Lower lobe of right lung (tissue), 2 donors: ENCODE measurements at regions not wholly inside any gene's neighbourhood (a gene's known extent, or its start where the extent isn't known, plus 50 kb on each side); places are given as distances from the start of the nearest gene placed in this dataset.
"Not testable (repeated sequence)": the region's sequence is repeated elsewhere in the genome, so short reads cannot be mapped to it uniquely, and the experiment has no call there.

Experiments used
- ATAC-seq, 2 donors: fragments of 200-7000 bp; cut with Tn5 transposase; one replicate each; pipeline ENCODE4 v1.9.1; 2020 to 2022; ENCODE audit warnings: mild to moderate bottlenecking in 2 of 2, moderate library complexity in 2 of 2
- DNase-seq: peaks from one replicate; pipeline ENCODE4 v3.0.0-alpha.2; 2020
- H3K27ac ChIP-seq: fragments of 200-600 bp; one replicate; pipeline ENCODE4 v1.8.0; 2022
- H3K27me3 ChIP-seq: fragments of 200-600 bp; one replicate; pipeline ENCODE4 v1.8.0; 2022; ENCODE audit warnings: low read depth
- H3K36me3 ChIP-seq: fragments of 200-600 bp; one replicate; pipeline ENCODE4 v1.8.0; 2022; ENCODE audit warnings: mild to moderate bottlenecking
- H3K4me1 ChIP-seq: fragments of 200-600 bp; one replicate; pipeline ENCODE4 v1.8.0; 2022
- H3K4me3 ChIP-seq: fragments of 200-600 bp; one replicate; pipeline ENCODE4 v1.8.0; 2022; ENCODE audit warnings: mild to moderate bottlenecking
- H3K9me3 ChIP-seq: fragments of 200-600 bp; one replicate; pipeline ENCODE4 v1.8.0; 2022
- CTCF ChIP-seq: fragments of 200-600 bp; IDR thresholded peaks from one replicate; pipeline ENCODE4 v1.8.0; 2022; ENCODE audit warnings: antibody characterized with exemption, mild to moderate bottlenecking
- intact Hi-C: fragments of 100-400 bp; cut with DNase I; formaldehyde crosslinking; loops from one replicate; pipeline ENCODE4 v1.11.0; 2022
- donor health status: DM: no; HTN: yes; CAD: no; lungs with severe emphysema.

- no peaks in the 10 kb centered on the region for H3K27me3 ChIP-seq
- H3K4me1 ChIP-seq: no peaks in the 10 kb centered on the region
- intact Hi-C loops: no loop called here
- H3K27ac ChIP-seq: no peak overlapping the region
- DNase-seq: no peak
- TF ChIP-seq CTCF: no peak
- H3K4me3 ChIP-seq: no peak overlapping the region
- peaks cover 6% of the 10 kb centered on the region for H3K9me3 ChIP-seq
- no peak for ATAC-seq
- no peaks in the 10 kb centered on the region for H3K36me3 ChIP-seq
Observed at GRCh38 chr1:103283371-103283770, 175.0 kb upstream of the COL11A1 start.

- ATAC-seq (no peak), DNase-seq (no peak)
- Histone ChIP-seq H3K9me3 (peaks cover 2% of the 10 kb centered on the region), H3K4me1 (no peaks in the 10 kb centered on the region), H3K27ac (no peak overlapping the region), H3K27me3 (no peaks in the 10 kb centered on the region), H3K4me3 (no peak overlapping the region), H3K36me3 (no peaks in the 10 kb centered on the region)
- intact Hi-C loops: no loop called here
- no peak for TF ChIP-seq CTCF
Observed at GRCh38 chr1:103275725-103276124, 167.4 kb upstream of the COL11A1 start.

- ATAC-seq: no peak
- intact Hi-C loops: no loop called here
- no peak overlapping the region for H3K4me3 ChIP-seq
- TF ChIP-seq CTCF: no peak
- no peaks in the 10 kb centered on the region for H3K36me3 ChIP-seq
- H3K9me3 ChIP-seq: no peaks in the 10 kb centered on the region
- no peaks in the 10 kb centered on the region for H3K27me3 ChIP-seq
- no peaks in the 10 kb centered on the region for H3K4me1 ChIP-seq
- DNase-seq: no peak
- no peak overlapping the region for H3K27ac ChIP-seq
Observed at GRCh38 chr1:103274886-103275285, 166.6 kb upstream of the COL11A1 start.

GRCh38 chr1:103273106-103273505, 164.8 kb upstream of the COL11A1 start:
- intact Hi-C loops: no loop called here
- no peak for ATAC-seq
- Histone ChIP-seq H3K27me3 (no peaks in the 10 kb centered on the region), H3K36me3 (no peaks in the 10 kb centered on the region), H3K4me1 (no peaks in the 10 kb centered on the region), H3K27ac (no peak overlapping the region), H3K9me3 (no peaks in the 10 kb centered on the region), H3K4me3 (no peak overlapping the region)
- TF ChIP-seq CTCF: no peak
- DNase-seq: no peak

- H3K4me1 ChIP-seq, H3K27me3 ChIP-seq, intact Hi-C loops, H3K4me3 ChIP-seq, ATAC-seq, H3K36me3 ChIP-seq, H3K27ac ChIP-seq, H3K9me3 ChIP-seq, DNase-seq: not testable (repeated sequence)
Observed at GRCh38 chr1:103271471-103271870, 163.1 kb upstream of the COL11A1 start.

GRCh38 chr1:103267893-103268292, 159.6 kb upstream of the COL11A1 start:
- no peaks in the 10 kb centered on the region for H3K4me1 ChIP-seq
- DNase-seq: no peak
- H3K27me3 ChIP-seq: no peaks in the 10 kb centered on the region
- no peak overlapping the region for H3K27ac ChIP-seq
- no peak for TF ChIP-seq CTCF
- H3K4me3 ChIP-seq: no peak overlapping the region
- ATAC-seq: no peak
- intact Hi-C loops: no loop called here
- no peaks in the 10 kb centered on the region for H3K9me3 ChIP-seq
- H3K36me3 ChIP-seq: no peaks in the 10 kb centered on the region
